NT2/D1 (cell line): ENCODE measurements at regions not wholly inside any gene's neighbourhood (a gene's known extent, or its start where the extent isn't known, plus 50 kb on each side); places are given as distances from the start of the nearest gene placed in this dataset.

ENCODE experiments used
- SUZ12 ChIP-seq: IDR thresholded peaks from 2 replicates; pipeline ENCODE4 v1.6.1; 2011; ENCODE audit not compliant: insufficient read length, insufficient read depth; ENCODE audit errors: extremely low read depth
- ZNF274 ChIP-seq: IDR thresholded peaks from 2 replicates; pipeline ENCODE4 v1.6.1; 2011; ENCODE audit warnings: mild to moderate bottlenecking, low read depth, low read length

GRCh38 chr14:29271669-29272068 is 505.1 kb downstream of the FOXG1 start:
- TF ChIP-seq ZNF274, result no peak
- TF ChIP-seq SUZ12, result no peak
